ENCODE measurements at regions not wholly inside any gene's neighbourhood (a gene's known extent, or its start where the extent isn't known, plus 50 kb on each side); places are given as distances from the start of the nearest gene placed in this dataset.

GRCh38 chr2:121993682-121994081 lies 238.2 kb downstream of the TSN start:
- TF ChIP-seq POLR2A (IDR thresholded peaks at IDR 0.05; ENCODE audit: extremely low read depth, insufficient read length): no peak
- no peak for TF ChIP-seq CTCF (IDR thresholded peaks at IDR 0.05; ENCODE audit: low read depth, low read length)
- no peak for TF ChIP-seq MYC (IDR thresholded peaks at IDR 0.05; ENCODE audit: low read depth, low read length)
